ENCODE measurements at regions not wholly inside any gene's neighbourhood (a gene's known extent, or its start where the extent isn't known, plus 50 kb on each side); places are given as distances from the start of the nearest gene placed in this dataset.

GRCh38 chr1:55568732-55569131 lies 353.6 kb upstream of the USP24 start:
- TF ChIP-seq CTCF (conservative IDR thresholded peaks at IDR 0.05 in 1 of 2, IDR thresholded peaks at IDR 0.05 in 1 of 2; ENCODE audit: extremely low read depth in 1 of 2, insufficient read depth in 1 of 2, low read depth in 1 of 2, low read length in 2 of 2) (no peak), EZH2 (IDR thresholded peaks at IDR 0.05; ENCODE audit: borderline replicate concordance, low read length) (no peak)

Data from mammary epithelial cell (primary cell).